NOMO-1 (cell line): ENCODE measurements at regions not wholly inside any gene's neighbourhood (a gene's known extent, or its start where the extent isn't known, plus 50 kb on each side); places are given as distances from the start of the nearest gene placed in this dataset.

Source experiments
- DNase-seq, 2 experiments: peaks; one replicate each; lab custom pipeline; 2025; ENCODE audit not compliant: unreplicated experiment in 2 of 2; lab: John Stamatoyannopoulos, UW

DNA sequence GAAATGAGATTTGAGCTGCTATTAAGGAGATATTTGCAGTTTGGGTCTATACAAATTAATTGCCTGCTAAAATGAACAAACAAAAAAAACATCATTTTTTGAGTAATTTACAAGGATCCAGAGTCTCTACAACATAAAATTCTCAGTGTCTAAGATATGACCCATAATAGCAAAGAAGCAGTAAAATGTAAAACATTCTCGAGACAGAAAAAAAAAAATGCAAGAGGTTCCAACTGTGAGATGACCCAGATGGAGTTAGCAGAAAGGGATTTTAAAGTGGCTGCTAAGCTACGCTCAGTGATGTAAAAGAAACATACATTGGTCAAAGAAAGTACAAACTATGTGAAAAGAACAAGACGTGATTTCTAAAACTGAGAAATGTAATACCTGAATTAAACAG is 471.0 kb downstream of the SH2D4B start:
- DNase-seq: no peak

DNA sequence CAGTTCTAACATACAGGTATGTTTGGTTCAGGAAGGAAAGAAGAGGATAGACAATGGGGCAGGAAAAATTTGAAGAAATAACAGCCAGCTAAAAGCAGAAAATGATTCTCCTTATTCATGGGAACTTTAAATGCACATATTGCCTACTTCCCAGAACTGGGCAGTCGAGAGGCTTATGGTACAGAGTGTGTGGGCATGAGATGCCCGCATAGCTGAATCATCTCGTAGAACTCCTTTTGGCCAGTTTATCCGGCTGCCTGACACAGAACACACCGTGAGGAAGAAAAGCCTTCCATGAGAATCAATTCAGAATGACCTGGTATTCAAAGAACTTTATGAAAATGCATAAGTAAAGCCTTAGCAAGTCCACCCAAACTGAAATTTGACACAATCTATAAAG is 471.6 kb downstream of the SH2D4B start:
- DNase-seq: no peak

DNA sequence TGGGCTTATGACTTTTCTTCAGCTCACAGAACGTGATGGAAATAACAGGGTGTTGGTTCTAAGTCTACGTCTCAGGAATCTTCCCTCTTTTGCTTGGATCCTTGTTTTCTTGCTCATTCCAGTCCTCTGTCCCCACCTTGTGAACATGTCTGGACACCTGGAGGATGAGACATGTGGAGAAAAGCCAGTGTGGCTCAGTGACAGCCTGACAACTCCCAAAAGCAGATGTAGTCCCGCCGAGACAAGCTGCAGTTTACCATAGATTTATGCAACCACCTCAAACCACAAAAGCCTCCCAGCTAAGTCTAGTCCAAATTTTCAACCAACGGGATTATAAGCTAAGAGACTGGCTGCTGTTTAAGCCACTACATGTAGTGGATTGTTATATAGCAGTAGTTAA is 476.1 kb downstream of the SH2D4B start:
- DNase-seq: peak in 1 of 2 experiments; percentile 4

DNA sequence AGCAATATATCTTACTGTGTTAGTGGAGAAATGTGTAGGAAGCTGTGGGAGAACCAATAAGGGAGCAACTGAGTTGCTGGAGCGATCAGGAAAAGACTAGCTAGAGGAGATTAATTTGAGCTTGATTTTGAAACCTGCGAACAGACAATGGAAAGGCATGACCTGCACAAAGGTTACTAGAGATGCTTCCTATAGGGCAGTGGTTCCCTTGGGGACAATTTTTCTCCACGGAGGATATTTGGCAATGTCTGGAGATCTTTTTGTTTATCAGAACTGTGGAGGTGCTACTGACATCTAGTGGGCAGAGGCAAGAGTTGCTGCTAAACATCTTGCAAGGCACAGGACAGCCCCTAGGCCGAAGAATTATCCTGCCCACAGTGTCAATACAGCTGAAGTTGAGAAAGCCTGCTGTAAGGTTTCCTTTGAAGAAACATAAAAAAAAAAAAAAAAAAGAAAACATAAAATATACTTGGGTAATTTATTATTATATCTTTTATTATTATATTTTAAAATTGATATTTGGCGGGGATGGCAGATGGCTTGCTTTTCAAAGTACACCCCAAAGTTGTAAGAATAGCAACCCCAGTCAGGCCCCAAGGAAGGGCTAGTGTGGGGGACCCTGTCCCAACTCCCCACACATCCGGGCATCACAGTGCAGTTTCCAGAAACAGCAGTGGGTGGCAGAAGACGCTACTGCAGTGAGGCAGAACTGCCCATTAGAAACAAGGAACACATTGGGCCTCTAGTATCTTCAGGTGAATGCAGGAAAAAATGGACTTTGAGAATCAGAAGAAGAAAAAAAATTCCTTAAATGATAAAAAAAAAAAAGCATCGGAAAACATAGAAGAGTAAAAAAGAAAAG is 481.6 kb downstream of the SH2D4B start:
- peak in 1 of 2 experiments; percentile 38 for DNase-seq

DNA sequence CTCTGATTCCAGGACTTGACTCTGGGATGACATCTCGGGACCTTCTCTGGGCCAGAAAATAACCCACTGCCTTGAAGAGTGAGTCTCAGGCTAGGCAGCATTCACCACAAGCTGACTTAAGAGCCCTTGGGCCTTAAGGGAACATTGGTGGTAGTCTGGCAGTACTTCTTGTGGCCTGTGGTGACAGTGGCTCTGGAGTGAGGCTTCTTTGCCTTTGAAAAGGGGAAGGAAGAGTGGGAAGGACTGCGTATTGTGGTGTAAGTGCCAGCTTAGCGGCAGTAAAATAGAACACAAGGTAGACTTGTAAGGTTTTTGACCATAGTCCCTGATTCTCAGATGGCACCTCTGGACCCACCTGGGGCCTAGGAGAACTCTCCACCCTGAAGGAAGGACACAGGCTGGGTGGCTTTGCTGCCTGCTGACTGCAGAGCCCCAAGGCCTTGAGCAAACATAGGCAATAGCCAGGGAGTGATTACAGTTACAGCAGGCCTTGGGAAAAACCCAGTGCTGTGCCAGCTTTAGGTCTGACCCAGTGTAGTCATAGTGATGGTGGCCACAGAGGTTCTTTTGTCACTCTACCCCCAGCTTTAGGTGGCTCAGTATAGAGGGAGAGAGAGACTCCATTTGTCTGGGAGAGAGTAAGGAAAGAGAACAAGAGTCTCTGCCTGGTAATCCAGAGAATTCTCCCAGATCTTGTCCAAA is 483.9 kb downstream of the SH2D4B start:
- DNase-seq: peak in 1 of 2 experiments; percentile 1

DNA sequence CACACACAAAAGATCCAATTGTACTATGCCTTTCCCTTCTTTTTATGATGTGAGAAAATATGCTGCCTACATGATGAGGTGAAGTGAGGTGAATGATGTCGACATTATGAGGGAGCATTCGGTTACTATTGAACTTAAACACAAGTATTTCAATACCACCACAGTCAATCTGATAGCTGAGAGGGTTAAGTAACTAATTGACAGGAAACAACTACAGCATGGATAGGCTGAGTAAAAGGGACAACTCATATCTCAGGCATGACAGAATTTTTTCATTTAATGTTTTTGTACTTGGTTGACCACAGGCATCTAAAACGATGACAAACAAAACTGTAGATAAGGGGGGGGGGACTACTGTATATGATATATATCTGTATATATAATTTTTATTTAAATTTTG is 488.9 kb downstream of the SH2D4B start:
- DNase-seq: no peak

DNA sequence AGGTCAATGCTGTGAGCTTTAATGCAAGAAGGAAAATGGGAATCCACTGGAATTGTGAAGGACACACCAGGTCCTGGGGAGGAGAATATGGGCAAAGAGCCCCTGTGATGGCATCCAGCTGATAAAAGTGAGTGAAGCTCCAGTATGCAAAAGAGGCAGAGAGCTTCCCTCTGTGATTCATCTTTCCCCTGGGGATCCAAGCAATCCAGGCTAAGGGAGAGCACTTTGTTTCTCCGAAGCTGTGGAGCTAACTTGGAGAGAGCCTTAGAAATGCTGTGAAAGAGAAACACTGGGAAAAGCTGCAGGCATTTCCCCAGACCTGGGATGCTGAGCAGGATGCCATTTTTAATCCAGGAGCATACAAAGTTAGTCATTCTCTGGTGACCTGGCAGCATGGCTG is 489.5 kb downstream of the SH2D4B start:
- DNase-seq: no peak

DNA sequence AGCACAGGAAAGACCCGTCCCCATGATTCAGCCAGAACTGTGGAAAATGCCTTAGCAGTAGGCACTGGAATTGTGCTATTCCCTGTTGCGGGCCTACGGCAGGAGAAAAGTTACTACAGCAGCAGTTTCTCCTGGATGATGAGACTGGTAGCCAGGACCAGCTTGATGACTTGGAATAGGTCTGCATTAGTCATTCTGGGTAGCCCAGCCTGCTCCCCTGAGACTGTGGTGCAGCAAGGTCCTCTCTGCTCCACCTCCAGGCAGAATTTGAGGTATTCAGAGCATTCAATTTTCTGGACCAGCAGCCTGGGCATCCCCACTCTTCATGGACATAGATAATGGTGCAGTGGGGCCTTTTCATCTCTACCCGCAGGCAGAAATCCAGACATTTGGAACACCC is 490.0 kb downstream of the SH2D4B start:
- no peak for DNase-seq

DNA sequence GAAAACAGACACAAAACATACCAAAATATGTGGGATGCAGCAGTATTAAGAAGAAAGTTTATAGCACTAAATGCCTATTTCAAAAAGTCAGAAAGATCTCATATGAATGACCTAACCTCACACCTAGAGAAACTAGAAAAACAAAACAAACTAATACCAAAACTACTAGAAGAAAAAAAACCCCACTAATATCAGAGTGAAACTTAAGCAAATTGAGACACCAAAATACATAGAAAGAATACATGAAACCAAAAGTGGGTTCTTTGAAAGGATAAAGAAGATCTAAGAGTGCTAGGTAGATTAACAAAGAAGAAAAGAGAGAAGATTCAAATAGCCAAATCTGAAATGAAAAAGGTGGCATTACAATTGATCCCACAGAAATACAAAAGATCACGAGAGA is 494.1 kb downstream of the SH2D4B start:
- DNase-seq: no peak

DNA sequence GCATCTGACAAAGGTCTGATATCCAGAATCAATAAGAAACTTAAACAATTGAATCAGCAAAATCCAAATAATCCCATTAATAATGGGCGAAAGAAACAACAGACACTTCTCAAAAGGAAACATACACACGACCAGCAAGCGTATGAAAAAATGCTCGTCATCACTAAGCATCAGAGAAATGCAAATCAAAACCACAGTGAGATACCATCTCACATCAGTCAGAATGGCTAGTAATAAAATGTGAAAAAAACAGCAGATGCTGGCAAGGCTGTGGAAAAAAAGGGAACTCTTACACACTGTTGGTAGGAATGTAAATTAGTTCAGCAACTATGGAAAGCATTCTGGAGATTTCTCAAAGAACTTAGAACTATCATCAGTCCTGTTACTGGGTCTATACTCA is 496.7 kb downstream of the SH2D4B start:
- DNase-seq: no peak

DNA sequence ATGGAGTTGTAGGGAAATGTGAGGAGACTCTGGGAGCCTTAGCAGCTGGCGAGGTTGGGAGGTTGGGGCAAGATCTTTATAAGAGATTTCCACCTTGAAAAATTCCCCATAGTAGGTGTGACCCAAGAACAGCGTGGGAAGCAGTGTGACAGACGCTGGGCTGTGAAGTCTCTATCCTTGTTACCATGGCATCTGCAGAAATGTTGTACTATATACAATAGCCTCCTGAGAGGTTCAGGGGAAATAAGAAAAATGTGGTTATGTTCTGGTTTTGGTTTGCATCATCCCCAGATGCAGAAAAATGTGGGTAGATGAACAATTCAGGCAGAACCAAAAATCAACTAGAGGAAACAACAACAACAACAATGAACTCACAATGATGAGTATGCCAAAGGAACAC is 498.6 kb downstream of the SH2D4B start:
- DNase-seq: no peak

DNA sequence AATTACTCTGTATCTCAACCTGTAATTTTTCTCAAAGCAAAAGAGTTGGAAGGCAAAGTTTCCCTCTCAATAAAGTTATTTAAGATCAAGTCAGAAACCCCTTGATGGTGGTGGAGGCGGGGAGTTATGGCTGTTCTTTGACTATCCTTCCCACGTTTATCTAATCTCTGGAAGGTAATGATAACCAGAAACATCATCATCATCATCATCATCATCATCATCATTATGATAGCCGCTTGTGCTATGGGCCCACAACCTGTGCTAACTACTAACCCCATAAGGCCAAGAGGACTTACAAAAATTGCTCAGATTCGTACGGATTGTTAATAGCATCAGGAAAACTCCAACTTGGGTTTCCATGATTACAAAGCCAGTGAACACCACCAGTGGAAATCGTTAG is 502.3 kb downstream of the SH2D4B start:
- DNase-seq: no peak

DNA sequence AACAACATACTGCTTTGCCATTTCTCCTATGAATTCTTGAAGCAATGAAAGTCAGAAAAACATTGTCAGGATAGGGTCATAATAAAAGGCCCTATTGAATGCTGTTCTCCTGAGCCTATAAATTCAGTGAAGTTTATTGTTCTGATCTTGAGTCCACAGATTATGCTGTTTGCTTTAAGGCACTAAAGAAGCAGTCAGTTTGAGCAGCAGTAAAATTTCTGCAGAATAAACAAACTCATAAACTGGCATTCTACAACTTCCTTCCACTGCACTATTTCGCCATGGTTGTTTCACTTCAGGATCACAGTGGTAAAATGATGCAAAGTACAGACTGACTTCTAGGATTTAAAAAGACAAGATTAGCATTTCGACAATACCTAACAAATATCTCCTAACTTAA is 503.2 kb downstream of the SH2D4B start:
- DNase-seq: no peak

DNA sequence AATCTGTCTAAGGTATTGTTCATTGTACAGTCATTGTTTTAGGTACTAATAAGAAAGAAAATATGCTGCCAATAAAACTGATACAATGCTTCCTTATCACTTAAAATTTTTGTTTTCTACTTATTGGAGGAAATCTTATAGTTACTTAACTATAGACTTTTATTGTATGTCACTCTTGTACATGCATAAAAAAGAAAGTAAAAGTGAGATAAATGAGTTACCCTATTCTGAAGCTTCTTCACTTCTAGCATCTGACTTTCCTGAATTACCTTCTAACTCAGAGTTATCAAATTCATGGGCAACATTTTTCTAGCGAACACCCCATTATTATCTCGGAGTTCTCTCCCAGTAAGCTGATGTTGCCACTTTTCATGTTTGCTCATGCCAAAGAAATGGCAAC is 504.9 kb downstream of the SH2D4B start:
- DNase-seq: no peak

DNA sequence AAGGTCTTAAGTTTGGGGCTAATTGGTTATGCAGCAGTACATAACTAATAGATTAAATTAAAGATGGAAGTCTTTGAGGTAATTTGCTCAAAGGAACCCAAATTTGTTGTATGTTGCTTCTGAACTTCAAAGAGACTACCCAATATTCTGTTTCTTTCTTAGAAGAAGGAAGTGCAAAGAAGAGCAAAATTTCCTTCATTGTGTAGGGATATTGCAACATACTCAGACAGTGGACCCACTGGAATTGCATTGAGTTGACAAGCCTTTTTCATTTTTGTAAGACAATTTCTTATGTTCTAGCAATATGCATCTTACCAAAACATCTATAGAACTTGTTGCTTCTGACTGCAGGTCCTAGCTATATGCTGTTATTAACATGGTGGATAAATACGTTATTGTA is 527.8 kb downstream of the SH2D4B start:
- DNase-seq: no peak

DNA sequence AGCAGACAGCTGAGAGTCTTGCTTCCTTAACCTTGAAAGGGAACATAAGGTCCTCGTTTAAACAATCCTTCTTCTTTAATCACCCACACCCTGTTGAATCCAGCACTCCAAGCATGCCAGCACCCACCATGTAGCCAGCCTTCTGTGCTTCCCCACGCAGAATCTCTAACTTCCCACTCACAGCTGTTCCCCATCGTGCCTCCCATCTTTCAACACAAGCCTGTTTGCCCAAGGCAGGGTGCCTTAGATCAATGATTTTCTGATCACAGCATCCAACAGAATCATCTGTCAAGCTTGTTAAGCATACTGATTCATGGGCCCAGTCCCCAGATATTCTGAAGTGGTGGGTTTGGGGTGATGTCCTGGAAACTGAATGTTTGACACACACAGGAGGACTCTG is 530.8 kb downstream of the SH2D4B start:
- no peak for DNase-seq

DNA sequence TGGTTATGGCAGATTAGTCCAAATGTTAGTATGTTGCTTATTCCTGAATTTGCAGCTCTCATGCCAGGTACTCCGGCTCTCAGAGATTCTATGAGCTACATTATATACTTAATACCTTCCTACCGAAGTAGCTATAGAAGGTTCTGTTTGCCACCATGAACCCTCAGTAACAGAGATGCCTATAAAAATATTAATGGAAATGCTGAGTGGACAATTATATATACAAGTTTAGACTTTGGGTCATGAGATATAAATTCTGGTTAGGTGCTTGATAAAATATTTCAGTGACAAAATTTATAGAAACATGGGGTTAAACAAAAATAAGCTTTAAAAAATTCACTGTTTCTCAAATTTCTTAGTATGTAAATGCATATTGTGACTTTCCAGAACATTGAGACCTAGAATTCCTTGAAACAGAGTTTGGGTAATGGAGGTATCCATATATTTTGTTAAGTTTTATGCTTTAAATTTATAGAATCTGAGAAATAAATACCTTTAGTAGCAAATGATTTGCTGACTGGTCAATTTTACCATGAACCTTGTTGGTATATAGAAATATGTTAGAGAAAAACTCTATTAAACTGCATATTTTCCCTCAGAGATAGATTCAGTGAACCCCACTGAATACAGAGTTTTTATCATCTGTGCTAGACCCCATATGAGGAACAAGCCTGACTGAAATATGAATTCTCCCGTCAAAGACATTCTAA is 533.5 kb downstream of the SH2D4B start:
- DNase-seq: no peak

DNA sequence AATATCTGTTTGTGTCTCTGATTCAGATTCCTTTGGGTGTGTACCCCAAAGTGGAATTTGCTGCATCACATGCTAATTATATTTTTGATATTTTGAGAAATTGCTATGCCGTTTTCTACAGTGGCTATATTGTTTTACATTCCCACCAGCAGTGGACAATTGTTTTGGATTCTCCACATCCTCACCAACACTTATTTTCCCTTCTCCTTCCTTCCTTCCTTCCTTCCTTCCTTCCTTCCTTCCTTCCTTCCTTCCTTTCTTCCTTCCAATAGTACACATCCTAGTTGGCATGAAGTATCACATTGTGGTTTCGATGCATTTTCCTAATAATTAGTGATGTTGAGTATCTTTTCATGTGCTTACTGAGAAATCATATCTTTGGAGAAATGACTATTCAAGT is 535.5 kb downstream of the SH2D4B start:
- no peak for DNase-seq

DNA sequence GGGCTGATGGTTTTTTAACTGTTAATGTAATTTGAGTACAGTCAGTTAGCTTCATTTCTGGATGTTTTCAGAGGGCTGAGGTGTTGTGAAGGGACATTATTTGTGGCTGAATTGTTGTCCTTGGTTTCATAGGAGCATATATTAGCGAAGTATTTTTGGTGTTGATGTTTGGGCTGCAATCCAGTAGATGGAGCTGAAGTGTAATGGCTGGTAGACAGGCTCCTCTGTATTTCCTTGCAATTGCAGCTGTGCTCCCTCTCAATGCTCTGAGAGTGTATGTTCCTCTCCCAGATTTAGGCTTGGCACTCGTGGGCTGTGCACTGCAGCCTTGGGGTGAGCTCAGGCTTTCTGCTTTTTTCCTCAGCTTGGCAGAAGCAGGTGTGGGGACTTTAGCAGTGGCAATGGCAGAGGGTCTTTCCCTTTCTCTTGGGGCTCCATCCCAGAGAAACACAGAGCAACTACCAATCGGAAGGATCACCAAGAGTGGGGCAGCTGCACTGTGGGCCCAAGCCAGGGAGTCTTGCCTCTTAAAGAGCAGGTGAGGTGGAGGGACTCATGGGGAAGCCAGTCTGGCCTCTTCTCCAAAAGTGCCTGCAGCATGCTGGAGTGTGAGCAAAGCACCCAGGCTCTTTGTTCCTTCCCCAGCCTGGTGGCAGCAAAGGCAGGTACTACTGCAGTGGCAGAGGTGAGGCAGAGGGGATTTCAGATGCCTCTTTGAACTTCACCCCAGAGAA is 544.4 kb downstream of the SH2D4B start:
- DNase-seq: no peak

DNA sequence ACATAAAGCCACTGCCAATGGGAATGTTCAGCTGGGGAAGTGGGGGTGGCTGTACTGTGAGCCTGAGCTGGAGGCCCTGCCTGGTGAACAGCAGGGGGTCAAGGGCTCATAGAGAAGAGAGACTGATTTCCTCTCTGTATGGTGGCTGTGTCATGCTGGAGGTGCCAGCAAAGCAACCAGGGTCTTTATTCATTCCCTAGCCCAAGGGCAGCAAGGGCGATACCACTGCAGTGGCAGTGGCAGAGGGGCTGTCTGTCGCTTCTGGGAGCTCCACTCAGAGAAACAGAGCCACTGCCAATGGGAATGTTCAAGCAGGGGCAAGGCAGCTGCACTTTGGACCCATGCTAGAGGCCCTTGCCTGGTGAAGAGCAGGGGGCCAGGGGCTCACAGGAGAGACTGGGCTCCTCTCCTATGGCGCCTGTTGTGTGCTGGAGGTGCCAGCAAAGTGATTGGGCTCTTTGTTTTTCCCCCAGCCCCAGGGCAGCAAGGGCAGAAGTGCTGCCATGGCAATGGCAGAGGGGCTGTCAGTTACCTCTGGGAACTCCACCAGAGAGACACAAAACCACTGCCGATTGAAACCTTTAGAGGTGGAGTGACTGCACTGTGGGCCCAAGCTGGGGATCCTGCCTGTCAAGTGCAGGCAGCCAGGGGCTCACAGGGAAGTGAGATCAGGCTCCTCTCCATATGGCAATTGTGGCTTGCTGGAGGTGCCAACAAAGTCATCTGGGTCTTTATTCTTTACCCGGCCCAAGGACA is 545.1 kb downstream of the SH2D4B start:
- DNase-seq: no peak
